ENCODE measurements at regions not wholly inside any gene's neighbourhood (a gene's known extent, or its start where the extent isn't known, plus 50 kb on each side); places are given as distances from the start of the nearest gene placed in this dataset.

GRCh38 chrX:151476604-151477303, 79.7 kb downstream of the VMA21 start:
- no peaks in the 10 kb centered on the region for H3K36me3 ChIP-seq (replicated peaks)
- in situ Hi-C loops (cut with MboI; ENCODE audit: low sequenced_read_pairs), result loop anchor here (25.0 kb wide), 1 partner anchor 314 kb away; no protein-coding TSS in a partner anchor

GRCh38 chrX:151478058-151478457, 81.1 kb downstream of the VMA21 start:
- Histone ChIP-seq H3K4me3 (no peak overlapping the region), H3K4me1 (no peaks in the 10 kb centered on the region), H3K36me3 (replicated peaks) (no peaks in the 10 kb centered on the region), H3K9me3 (no peaks in the 10 kb centered on the region), H3K27me3 (ENCODE audit: low read depth) (no peaks in the 10 kb centered on the region)
- in situ Hi-C loops (cut with MboI; ENCODE audit: low sequenced_read_pairs), result loop anchor here (25.0 kb wide), 1 partner anchor 316 kb away; no protein-coding TSS in a partner anchor
- DNase-seq (ENCODE audit: low spot score in 2 of 2), result no peak

More at GRCh38 chrX:151476604-151477303, 79.7 kb downstream of the VMA21 start:
- H3K4me3 ChIP-seq, result no peak overlapping the region
- H3K4me1 ChIP-seq, result no peaks in the 10 kb centered on the region
- DNase-seq (ENCODE audit: low spot score in 2 of 2), result no peak
- no peaks in the 10 kb centered on the region for H3K27me3 ChIP-seq (ENCODE audit: low read depth)
- H3K9me3 ChIP-seq, result no peaks in the 10 kb centered on the region

GRCh38 chrX:151488677-151489076, 74.8 kb upstream of the PASD1 start:
- no peaks in the 10 kb centered on the region for H3K36me3 ChIP-seq (replicated peaks)
- in situ Hi-C loops (cut with MboI; ENCODE audit: low sequenced_read_pairs), result loop anchor here (25.0 kb wide), 1 partner anchor 326 kb away; no protein-coding TSS in a partner anchor
- H3K9me3 ChIP-seq, result no peaks in the 10 kb centered on the region
- no peak overlapping the region for H3K4me3 ChIP-seq
- no peaks in the 10 kb centered on the region for H3K27me3 ChIP-seq (ENCODE audit: low read depth)
- no peaks in the 10 kb centered on the region for H3K4me1 ChIP-seq
- DNase-seq (ENCODE audit: low spot score in 2 of 2), result peak in 1 of 2 experiments; percentile 28

GRCh38 chrX:151505796-151506195, 57.7 kb upstream of the PASD1 start:
- peak; percentile 13 to 54 for DNase-seq (ENCODE audit: low spot score in 2 of 2)
- H3K4me3 ChIP-seq, result no peak overlapping the region
- H3K4me1 ChIP-seq, result no peaks in the 10 kb centered on the region
- H3K36me3 ChIP-seq (replicated peaks), result no peaks in the 10 kb centered on the region
- in situ Hi-C loops (cut with MboI; ENCODE audit: low sequenced_read_pairs), result no loop called here
- H3K27me3 ChIP-seq (ENCODE audit: low read depth), result no peaks in the 10 kb centered on the region
- H3K9me3 ChIP-seq, result no peaks in the 10 kb centered on the region

GRCh38 chrX:151510203-151510602, 53.3 kb upstream of the PASD1 start:
- H3K9me3 ChIP-seq, result no peaks in the 10 kb centered on the region
- no peaks in the 10 kb centered on the region for H3K4me1 ChIP-seq
- DNase-seq (ENCODE audit: low spot score in 2 of 2), result no peak
- H3K36me3 ChIP-seq (replicated peaks), result no peaks in the 10 kb centered on the region
- in situ Hi-C loops (cut with MboI; ENCODE audit: low sequenced_read_pairs), result no loop called here
- no peak overlapping the region for H3K4me3 ChIP-seq
- H3K27me3 ChIP-seq (ENCODE audit: low read depth), result no peaks in the 10 kb centered on the region

GRCh38 chrX:151513472-151513871, 50.0 kb upstream of the PASD1 start:
- DNase-seq (ENCODE audit: low spot score in 2 of 2), result no peak
- no peaks in the 10 kb centered on the region for H3K36me3 ChIP-seq (replicated peaks)
- H3K27me3 ChIP-seq (ENCODE audit: low read depth), result no peaks in the 10 kb centered on the region
- in situ Hi-C loops (cut with MboI; ENCODE audit: low sequenced_read_pairs), result no loop called here
- H3K4me3 ChIP-seq, result no peak overlapping the region
- no peaks in the 10 kb centered on the region for H3K9me3 ChIP-seq
- H3K4me1 ChIP-seq, result no peaks in the 10 kb centered on the region
